CD4-positive, alpha-beta T cell treated with Interleukin-17A for 1 hour (primary cell): ENCODE measurements at regions not wholly inside any gene's neighbourhood (a gene's known extent, or its start where the extent isn't known, plus 50 kb on each side); places are given as distances from the start of the nearest gene placed in this dataset.
A peak's percentile ranks its signal among the peaks of the same experiment; 100 is the strongest.

Experiments
- DNase-seq: peaks from one replicate; pipeline ENCODE4 v3.0.0-alpha.2; 2020

- DNase-seq = no peak
Observed at GRCh38 chr17:77366206-77366557, 225.4 kb downstream of the SEC14L1 start.

GRCh38 chr17:77366558-77367245 is 225.9 kb downstream of the SEC14L1 start:
- DNase-seq = no peak

GRCh38 chr17:77369544-77369971 is 228.8 kb downstream of the SEC14L1 start:
- DNase-seq = no peak

- DNase-seq = no peak
Observed at GRCh38 chr17:77370586-77370985, 229.8 kb downstream of the SEC14L1 start.

GRCh38 chr17:77371117-77371887 is 230.5 kb downstream of the SEC14L1 start:
- DNase-seq = no peak

GRCh38 chr17:77371888-77372443 is 231.2 kb downstream of the SEC14L1 start:
- no peak for DNase-seq

- DNase-seq = peak; percentile 65
Observed at GRCh38 chr17:77372444-77373298, 231.9 kb downstream of the SEC14L1 start.

GRCh38 chr17:77373299-77374169 is 232.8 kb downstream of the SEC14L1 start:
- DNase-seq = peak; percentile 54

- peak; percentile 79 for DNase-seq
Observed at GRCh38 chr17:77374170-77374936, 233.6 kb downstream of the SEC14L1 start.

- DNase-seq = no peak
Observed at GRCh38 chr17:77375108-77375916, 234.5 kb downstream of the SEC14L1 start.

GRCh38 chr17:77375917-77376651 is 235.3 kb downstream of the SEC14L1 start:
- peak; percentile 73 for DNase-seq

- DNase-seq = no peak
Observed at GRCh38 chr17:77376795-77377709, 236.3 kb downstream of the SEC14L1 start.

- DNase-seq = no peak
Observed at GRCh38 chr17:77377710-77378235, 237.0 kb downstream of the SEC14L1 start.

- DNase-seq = no peak
Observed at GRCh38 chr17:77378318-77379064, 237.7 kb downstream of the SEC14L1 start.

GRCh38 chr17:77379065-77379428 is 238.3 kb downstream of the SEC14L1 start:
- DNase-seq = no peak

- DNase-seq = no peak
Observed at GRCh38 chr17:77379832-77380231, 239.1 kb downstream of the SEC14L1 start.

GRCh38 chr17:77380395-77381184 is 239.8 kb downstream of the SEC14L1 start:
- DNase-seq = no peak
